GM18499 (cell line): ENCODE measurements at regions not wholly inside any gene's neighbourhood (a gene's known extent, or its start where the extent isn't known, plus 50 kb on each side); places are given as distances from the start of the nearest gene placed in this dataset.
"Not testable (repeated sequence)": the region's sequence is repeated elsewhere in the genome, so short reads cannot be mapped to it uniquely, and the experiment has no call there.

Experiments used
- ATAC-seq: cut with Tn5 transposase; IDR thresholded peaks from one replicate; pipeline ENCODE4 v1.9.1; 2021; ENCODE audit warnings: moderate number of reproducible peaks; ENCODE audit not compliant: insufficient read depth, unreplicated experiment

- no peak for ATAC-seq
Observed at GRCh38 chr2:226540204-226540994, 259.2 kb downstream of the IRS1 start.

GRCh38 chr2:226536410-226536809 lies 263.2 kb downstream of the IRS1 start:
- ATAC-seq = no peak

DNA sequence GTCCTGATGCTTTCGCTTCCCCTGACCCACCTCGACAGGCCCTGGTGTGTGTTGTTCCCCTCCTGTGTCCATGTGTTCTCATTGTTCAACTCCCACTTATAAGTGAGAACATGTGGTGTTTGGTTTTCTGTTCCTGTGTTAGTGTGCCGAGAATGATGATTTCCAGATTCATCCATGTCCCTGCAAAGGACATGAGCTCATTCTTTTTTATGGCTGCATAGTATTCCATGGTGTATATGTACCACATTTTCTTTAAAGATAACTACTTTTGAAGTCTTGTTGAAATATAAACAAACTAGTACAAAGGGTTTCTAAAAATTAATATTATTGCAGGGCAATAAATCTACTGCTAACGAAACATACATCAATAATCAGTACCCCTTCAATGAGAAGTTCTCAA lies 266.6 kb downstream of the IRS1 start:
- ATAC-seq = not testable (repeated sequence)

DNA sequence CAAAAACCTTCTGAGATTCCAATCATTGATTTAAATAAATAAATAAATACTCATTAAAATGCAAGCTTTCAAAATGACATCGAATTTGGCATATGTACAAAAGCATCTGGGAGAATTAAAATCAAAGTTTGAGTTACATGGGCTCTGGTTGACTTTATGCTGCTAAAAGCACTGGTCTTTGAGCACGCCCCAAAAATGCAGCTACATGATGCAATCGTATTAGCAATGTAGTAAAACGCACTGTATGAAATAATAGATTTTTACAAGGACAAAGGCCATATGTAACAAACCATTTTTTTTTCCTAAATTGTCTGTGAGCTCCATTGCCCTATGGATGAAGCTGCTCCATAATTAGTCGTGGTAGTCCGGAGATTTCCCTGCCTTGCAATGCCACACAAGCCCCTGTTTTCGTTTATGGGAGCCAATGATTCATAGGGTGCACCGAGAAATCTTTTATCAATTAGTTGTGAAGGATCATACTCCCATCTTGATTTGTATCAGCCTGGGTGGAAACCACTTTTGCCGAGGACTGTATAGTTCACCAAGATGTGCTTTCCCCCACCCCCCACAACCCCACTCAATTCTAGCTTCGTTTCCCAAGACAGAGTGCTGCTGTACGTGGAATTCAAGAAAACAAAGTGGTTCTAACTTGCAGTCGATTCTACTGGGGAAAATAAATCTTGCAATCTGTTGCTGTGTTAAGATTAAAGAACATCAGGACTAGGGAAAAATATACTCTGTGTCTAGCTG lies 268.4 kb downstream of the IRS1 start:
- ATAC-seq = no peak

DNA sequence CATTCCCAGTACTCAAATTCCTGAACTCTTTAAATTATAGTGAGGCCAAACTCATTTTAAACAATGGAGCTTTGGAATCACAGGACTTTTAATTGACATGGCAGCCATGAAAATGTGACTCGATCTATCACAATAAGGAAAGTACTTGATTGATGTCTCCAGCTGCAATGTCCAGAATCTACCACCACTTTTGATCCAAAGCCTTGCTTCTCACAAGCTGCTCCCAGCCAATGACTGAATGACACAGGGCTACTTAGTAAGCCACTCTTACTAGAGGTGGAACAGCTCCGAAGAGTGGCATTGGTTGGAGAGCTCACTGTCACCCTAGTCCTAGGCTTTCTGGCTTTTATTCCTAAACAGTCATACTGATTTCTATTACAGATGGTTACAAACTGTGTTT lies 270.1 kb downstream of the IRS1 start:
- ATAC-seq = no peak

DNA sequence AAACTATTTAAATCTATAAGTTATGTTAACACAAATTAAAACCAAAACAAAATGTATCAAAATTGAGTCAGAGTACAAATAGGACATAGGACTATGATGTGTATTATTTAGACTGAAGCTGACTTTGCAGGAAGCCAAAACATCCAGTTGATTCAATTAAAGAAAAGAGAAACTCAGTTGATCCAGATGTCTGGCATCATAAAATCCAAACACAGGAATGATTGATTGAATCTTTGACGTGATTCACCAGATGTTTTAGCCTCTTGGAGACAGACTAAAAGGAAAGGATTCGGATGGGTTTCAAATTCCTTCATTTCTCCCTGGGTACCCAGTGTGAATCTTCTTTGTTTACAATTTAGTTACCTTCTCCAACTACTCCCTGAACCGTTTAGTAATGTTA lies 272.9 kb downstream of the IRS1 start:
- ATAC-seq = no peak

DNA sequence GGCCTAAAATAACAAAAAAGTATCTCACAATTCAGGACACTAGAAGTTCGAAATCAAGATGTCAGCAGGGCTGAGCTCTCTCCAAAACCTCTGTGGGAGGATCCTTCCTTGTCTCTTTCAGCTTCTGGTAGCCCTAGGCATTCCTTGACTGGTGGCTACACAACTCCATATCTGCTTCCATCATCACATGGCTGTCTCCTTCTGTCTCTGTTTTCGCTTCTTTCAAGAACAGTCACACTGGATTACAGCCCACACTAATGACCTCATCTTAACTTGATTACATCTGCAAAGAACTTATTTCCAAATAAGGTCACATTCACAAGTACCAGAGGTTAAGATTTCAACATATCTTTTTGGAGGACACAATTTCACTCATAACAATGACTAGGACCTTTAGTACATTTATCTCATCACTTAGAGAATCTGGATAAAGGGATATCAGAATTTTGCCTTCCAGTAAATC lies 275.2 kb downstream of the IRS1 start:
- ATAC-seq = no peak

DNA sequence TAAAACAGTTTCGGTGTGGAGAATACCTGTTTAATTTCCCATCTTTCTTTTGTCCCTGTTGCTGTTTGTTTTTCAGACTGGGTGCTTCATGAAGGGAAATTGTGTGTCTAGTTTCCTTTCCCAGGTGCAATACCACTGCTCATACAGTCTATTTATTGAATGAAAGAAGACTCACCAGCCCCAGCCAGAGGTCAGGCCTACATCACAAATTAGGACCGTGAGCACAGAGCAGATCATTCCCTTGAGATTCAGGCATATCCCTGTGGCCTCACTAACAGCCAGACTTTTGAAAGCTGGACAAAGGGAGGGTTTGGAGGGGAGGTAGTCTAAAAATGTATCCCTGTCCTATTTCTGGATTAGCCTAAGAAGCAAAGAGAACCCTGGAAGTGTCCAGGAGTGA lies 278.9 kb downstream of the IRS1 start:
- ATAC-seq = no peak

DNA sequence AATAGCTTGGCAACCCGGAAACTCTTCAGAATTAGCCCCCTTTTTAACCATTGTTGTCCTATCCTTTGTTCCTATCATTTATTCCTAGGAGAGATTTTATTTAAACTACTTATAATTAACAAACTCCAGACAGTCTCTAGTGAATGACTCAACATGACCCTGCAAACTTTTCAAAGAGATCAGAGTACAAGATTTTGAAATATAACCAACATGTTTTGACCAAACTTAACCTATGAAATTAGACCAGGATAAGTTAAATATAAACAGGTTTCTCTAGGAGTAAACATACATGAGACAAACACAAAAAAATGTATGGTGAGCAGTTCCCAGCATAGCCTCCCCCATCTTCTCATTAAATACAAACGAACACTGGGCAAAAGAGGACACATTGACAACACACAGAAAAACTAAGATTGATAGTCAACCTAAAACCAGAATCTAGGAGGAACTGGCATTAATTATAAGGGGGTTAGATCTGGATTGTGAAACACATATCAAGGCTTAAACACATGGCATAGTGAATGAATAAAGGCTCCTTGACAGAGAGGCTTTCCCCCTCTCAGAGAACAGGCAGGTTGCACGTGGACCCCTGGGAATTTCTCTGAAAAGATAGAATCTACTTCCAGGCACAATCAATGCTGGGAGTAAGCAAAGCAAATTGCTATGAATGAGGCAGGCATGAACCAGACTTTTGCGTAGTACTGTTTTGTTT lies 284.1 kb downstream of the IRS1 start:
- ATAC-seq = no peak

- no peak for ATAC-seq
Observed at GRCh38 chr2:226514895-226515294, 284.7 kb downstream of the IRS1 start.

- no peak for ATAC-seq
Observed at GRCh38 chr2:226511311-226511710, 288.3 kb downstream of the IRS1 start.

DNA sequence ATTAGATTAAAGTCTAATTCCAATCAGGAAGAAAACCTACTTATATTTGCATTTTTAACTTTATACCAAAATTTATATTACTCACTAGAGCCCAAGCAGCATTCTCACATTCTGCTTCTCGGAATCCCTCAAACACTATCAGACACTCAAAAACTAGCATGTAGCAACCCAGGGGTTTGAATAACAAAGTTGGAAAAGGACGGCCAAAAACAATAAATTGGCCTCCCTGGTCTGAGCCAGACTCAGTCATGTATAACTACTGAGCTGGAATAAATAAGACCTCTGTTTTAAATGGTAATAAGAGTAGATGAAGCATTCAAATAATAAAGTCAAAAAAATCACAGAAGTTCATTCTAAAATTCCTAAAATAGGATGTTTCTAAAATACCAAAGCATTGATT lies 290.9 kb downstream of the IRS1 start:
- ATAC-seq = no peak

GRCh38 chr2:226508005-226508404 lies 291.6 kb downstream of the IRS1 start:
- no peak for ATAC-seq

DNA sequence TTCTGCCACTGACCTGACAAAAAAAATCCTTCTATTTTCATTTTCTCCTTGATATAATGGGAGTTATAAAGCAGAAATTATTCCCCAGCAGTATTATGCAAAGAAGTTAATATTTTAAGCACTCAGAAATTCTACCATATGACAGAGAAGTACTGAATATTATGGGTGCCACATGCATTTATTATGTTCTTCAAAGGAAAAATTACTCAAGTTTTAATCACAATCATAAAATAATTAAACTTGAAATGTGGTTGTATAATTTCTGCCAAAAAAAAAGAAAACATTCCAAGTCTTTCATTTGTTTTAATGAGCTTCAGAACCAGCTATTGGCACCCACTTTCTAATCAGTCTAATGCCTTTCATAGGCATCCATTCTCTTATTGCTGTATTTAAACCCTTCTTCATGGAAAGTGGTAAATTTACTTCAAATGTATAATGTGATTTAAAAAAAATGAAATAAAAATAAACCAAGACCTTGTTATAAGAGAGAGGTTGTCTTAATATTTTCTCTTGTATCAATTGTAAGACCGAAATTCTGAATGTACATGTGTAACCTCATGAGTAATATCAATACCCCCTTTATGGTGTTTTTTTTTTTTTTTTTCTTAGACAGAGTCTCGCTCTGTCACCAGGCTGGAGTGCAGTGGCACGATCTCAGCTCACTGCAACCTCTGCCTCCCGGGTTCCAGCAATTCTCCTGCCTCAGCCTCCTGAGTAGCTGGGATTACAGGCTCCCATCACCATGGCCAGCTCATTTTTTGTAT lies 302.3 kb downstream of the IRS1 start:
- no peak for ATAC-seq

- ATAC-seq = no peak
Observed at GRCh38 chr2:226496273-226496550, 303.4 kb downstream of the IRS1 start.

DNA sequence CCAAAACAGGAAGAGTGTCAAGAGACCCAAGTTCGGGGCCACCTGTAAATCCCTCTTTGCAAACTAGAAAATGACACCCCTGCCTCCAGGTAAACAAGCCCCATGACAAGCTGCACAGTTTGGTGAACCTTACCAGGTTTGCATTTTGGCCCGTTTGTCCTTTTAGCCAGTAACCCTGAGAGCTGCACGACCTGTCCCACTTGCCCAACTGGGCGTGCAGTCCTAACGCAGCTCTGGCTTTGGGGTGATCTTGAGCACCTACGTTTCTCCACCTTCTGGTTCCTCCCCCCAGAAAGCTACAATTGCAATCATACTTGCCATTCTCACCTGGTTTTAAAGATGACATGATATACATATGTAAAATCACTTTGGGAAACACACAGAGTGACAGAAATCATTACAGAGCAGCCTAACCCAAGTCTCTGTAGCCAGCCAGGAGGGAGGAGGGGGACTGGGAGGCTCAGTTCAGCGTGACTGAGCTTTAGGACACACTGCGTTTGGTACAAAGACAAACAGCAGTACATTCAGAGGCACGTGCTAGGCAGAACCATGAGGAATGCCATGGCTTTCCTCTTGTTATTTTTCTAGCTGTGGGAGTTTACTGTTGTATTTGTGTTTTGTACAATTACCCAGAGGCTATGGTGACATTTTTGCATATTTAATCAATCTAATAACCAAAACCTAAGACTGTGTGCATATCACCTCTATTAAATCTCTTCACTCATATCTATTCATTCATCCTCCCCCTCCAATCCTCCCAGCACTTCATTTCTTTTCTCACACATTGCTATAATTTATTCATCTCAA lies 304.0 kb downstream of the IRS1 start:
- ATAC-seq = no peak

- no peak for ATAC-seq
Observed at GRCh38 chr2:226491112-226491511, 308.5 kb downstream of the IRS1 start.

DNA sequence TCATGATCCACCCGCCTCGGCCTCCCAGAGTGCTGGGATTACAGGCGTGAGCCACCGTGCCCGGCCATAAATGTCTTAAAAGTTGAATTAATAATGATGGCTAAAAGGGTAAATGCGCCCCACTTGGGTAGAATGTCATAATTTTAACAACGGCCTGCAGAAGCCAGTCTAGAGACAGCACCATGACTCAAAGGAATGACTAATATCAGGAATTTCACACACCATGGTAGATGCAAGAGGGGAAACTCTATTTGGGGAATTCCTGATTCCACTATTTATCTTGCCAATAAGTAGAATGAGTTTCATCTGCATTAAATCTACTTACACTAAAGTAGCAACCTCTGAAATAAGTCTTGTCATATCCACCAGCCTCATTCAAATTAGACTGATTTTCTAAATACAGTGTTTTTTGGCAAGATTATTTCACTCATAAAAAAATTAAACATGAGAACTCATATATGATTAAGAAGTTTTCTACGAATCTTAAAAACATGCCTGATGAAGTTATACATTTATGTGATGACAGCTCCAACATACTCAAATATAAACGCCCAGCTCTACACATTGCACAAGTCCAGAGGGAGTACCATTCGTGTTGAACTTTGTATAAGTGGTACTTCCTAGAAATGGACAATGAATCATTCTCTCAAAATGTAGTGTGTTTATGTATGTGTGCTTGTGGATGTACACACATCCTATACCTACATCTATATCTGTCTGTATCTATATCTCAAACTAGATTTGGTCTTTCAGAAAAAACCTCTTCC lies 309.7 kb downstream of the IRS1 start:
- ATAC-seq = no peak

- no peak for ATAC-seq
Observed at GRCh38 chr2:226488034-226488433, 311.6 kb downstream of the IRS1 start.
